Activated CD4-positive, alpha-beta T cell treated with anti-CD3 and anti-CD28 coated beads, Interleukin-2, amount 10 ng/mL, durations not matched to agents 24 days and 14 days (primary cell): ENCODE measurements at regions not wholly inside any gene's neighbourhood (a gene's known extent, or its start where the extent isn't known, plus 50 kb on each side); places are given as distances from the start of the nearest gene placed in this dataset.
"Not testable (repeated sequence)": the region's sequence is repeated elsewhere in the genome, so short reads cannot be mapped to it uniquely, and the experiment has no call there.

Experiments used
- DNase-seq: peaks from one replicate; pipeline ENCODE4 v3.0.0; 2022
- H3K27ac Mint-ChIP-seq: one replicate; pipeline ENCODE4 v1.8.0; 2022; ENCODE audit warnings: mild to moderate bottlenecking, mixed read lengths
- H3K27me3 Mint-ChIP-seq: one replicate; pipeline ENCODE4 v1.8.0; 2022; ENCODE audit warnings: mixed read lengths
- H3K36me3 Mint-ChIP-seq: one replicate; pipeline ENCODE4 v1.8.0; 2022; ENCODE audit warnings: low read depth, mild to moderate bottlenecking, mixed read lengths
- H3K4me1 Mint-ChIP-seq: one replicate; pipeline ENCODE4 v1.8.0; 2021; ENCODE audit warnings: mixed read lengths
- H3K4me3 Mint-ChIP-seq: one replicate; pipeline ENCODE4 v1.8.0; 2022; ENCODE audit warnings: mild to moderate bottlenecking, moderate library complexity, mixed read lengths
- H3K9me3 Mint-ChIP-seq: one replicate; pipeline ENCODE4 v1.8.0; 2021; ENCODE audit warnings: mixed read lengths
- intact Hi-C: fragments of 100-400 bp; cut with micrococcal nuclease; formaldehyde crosslinking; loops from one replicate; pipeline ENCODE4 v1.15.1; 2023

DNA sequence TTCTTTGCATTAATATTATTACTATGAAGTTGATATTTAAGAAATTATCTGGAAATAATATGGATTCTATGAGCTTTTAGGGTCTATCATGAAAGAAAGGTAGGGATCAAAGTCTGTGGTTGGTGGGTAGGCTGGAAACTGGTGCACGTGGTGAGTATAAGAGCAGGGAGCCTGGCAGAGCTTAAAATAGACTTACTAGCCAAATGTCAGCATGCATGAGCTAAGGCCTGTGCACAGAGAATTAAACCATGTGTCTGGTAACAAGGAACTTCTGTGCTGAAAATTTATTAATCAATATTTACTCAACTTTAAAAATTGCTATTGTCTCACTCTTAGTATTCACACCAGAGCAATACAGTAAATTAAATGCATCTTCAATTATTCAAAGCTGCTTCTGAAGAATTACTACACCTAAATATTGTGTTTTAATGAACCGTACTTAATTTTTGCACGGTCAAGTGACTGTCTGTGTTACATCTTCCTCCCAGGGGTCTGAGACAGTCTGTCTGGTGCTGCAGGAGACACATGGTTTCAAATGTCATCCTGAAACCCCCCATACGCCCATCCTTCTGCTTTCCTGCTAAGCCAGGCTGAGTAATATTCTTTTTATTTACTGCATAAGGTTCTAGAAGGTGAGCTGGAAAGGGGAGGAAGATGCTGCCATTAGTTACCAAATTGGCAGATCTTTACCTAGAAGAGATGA lies 161.0 kb upstream of the NLRP1 start:
- Mint-ChIP-seq H3K9me3 (no peaks in the 10 kb centered on the region), H3K36me3 (no peaks in the 10 kb centered on the region), H3K4me1 (no peaks in the 10 kb centered on the region), H3K27ac (no peak overlapping the region), H3K4me3 (no peak overlapping the region), H3K27me3 (peaks cover 6% of the 10 kb centered on the region)
- intact Hi-C loops: no loop called here
- DNase-seq: no peak

DNA sequence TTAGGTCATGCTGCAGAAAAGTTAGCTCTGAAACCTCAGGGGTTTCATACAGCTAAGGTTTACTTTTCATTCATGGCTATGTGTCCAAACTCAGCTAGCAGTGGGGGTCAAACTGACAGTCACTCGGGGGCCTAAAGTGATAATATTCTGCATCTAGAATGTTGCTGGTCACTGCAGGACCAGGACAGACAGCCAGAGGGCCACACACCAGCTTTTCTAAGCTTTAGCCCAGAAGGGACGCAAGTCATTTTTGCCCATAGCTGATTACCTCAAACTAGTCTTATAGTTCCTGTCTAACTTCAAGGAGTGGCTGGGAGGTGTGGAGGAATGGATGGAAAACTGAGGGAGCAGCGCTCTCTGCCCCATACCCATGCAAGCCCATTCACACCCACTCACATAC lies 163.0 kb upstream of the NLRP1 start:
- no peaks in the 10 kb centered on the region for H3K9me3 Mint-ChIP-seq
- intact Hi-C loops: no loop called here
- no peak for DNase-seq
- H3K27ac Mint-ChIP-seq: no peak overlapping the region
- H3K36me3 Mint-ChIP-seq: no peaks in the 10 kb centered on the region
- no peaks in the 10 kb centered on the region for H3K4me1 Mint-ChIP-seq
- H3K27me3 Mint-ChIP-seq: peaks cover 2% of the 10 kb centered on the region
- no peak overlapping the region for H3K4me3 Mint-ChIP-seq

DNA sequence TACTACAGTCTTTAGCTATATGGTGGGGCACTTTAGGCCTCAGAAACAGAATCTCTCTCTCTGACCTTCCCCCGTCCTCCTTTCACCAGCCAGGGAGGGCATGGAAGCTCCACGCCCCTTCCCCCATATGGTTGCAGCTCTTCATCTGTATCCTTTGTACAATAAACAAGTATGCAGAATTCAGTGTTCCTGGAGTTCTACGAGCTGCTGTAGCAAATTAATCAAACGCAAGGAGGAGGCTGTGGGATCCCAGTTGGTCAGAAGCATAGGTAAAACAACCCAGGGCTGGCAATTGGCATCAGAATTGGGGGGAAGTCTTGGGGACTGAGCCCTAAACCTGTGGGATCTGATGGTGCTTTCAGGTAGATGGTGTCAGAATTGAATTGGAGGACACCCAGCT lies 163.7 kb upstream of the NLRP1 start:
- H3K36me3 Mint-ChIP-seq: no peaks in the 10 kb centered on the region
- no peaks in the 10 kb centered on the region for H3K9me3 Mint-ChIP-seq
- H3K4me3 Mint-ChIP-seq: no peak overlapping the region
- peaks cover 2% of the 10 kb centered on the region for H3K27me3 Mint-ChIP-seq
- no peak for DNase-seq
- intact Hi-C loops: no loop called here
- no peak overlapping the region for H3K27ac Mint-ChIP-seq
- H3K4me1 Mint-ChIP-seq: no peaks in the 10 kb centered on the region

DNA sequence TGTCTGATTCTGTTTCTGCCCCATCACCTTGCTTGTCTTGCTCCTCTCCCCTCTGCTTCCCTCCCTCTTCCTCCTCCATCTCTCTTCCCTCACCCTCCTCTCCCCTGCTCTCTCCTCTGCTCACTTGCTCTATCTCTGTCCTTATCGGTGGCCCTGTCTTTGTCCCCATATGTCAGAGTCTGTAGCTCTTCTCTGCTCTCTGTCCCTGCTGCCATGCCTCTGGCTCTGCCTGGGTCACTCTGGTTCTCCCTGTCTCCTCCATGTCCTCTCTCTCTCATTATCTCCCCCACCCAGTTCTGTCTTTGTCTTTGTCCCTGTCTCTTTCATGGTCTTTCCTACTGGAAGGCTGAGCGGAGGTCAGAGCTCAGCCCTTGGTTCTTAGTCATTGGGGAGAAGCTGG lies 169.1 kb upstream of the NLRP1 start:
- Mint-ChIP-seq H3K27me3 (peaks cover 4% of the 10 kb centered on the region), H3K27ac (no peak overlapping the region), H3K36me3 (no peaks in the 10 kb centered on the region), H3K4me3 (no peak overlapping the region), H3K9me3 (no peaks in the 10 kb centered on the region), H3K4me1 (no peaks in the 10 kb centered on the region)
- no peak for DNase-seq
- intact Hi-C loops: no loop called here

DNA sequence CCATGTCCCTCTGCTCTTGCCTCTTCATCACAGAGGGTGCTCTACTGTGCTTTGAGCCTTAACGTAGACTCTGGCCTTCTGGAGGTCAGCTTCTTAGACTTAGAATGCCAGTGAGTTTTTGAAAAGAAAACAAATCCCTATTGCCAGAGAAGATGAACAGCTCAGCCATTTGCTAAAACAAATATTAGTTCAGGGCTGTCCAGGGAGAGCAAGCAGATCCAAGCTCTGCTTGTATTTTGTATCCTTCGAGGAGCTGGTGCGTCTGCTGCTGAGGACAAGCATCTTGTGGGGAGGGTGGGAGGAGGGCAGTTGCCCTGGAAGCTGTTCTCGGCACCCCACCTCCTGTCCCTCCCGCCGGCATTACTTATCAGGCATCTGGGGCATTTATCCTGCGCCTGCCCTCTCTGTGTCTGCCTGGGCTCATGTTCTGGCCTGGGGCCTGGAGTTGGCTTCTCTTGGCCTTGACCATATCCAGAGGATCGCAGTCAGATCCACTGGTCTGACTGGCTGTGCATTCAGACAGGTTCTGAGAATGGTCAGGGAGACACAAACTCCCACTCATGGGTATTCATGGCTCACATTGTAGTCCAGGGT lies 173.1 kb upstream of the NLRP1 start:
- no peak overlapping the region for H3K4me3 Mint-ChIP-seq
- no peak overlapping the region for H3K27ac Mint-ChIP-seq
- DNase-seq: no peak
- H3K27me3 Mint-ChIP-seq: peaks cover 7% of the 10 kb centered on the region
- intact Hi-C loops: no loop called here
- H3K36me3 Mint-ChIP-seq: no peaks in the 10 kb centered on the region
- no peaks in the 10 kb centered on the region for H3K4me1 Mint-ChIP-seq
- no peaks in the 10 kb centered on the region for H3K9me3 Mint-ChIP-seq

DNA sequence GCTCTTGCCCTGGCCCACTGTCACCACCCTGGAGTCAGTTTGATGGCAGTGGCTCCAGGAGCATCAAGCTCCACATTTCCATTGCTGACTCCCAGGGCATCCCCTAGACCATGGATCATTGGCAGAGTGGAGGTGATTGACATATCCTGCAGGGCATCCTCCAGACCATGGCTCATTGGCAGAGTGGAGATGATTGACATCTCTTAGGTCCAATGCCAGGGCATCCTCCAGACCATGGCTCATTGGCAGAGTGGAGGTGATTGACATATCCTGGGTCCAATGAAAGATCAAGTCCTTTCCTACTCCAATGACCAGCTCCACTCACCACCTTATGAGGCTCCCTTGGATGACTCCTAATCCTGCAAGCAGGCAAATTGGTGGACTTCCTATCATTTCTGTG lies 174.3 kb upstream of the NLRP1 start:
- DNase-seq: no peak
- Mint-ChIP-seq H3K9me3 (no peaks in the 10 kb centered on the region), H3K27ac (no peak overlapping the region), H3K27me3 (peaks cover 9% of the 10 kb centered on the region), H3K4me1 (no peaks in the 10 kb centered on the region), H3K36me3 (no peaks in the 10 kb centered on the region), H3K4me3 (no peak overlapping the region)
- intact Hi-C loops: no loop called here

DNA sequence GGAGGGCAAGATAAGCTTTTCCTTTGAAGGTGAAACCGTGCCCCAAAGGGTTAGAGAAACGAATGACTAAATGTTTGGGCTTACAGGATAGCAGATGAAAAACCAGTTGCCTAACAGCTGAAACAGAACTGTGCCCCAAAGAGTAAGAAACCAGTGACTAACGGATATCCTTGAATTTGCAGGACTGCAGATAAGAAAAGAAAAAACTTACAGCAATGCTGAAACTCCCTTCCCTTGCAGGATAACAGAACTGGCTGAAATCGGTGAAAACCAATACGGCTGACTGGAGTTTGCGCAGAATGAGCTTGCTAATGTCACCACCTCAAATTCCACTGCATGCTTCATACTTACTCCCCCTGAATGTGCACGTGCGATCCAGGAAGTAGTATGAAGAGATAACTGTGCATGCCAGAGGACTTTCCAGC lies 175.2 kb upstream of the NLRP1 start:
- H3K9me3 Mint-ChIP-seq: no peaks in the 10 kb centered on the region
- H3K27ac Mint-ChIP-seq: no peak overlapping the region
- peaks cover 4% of the 10 kb centered on the region for H3K27me3 Mint-ChIP-seq
- no peaks in the 10 kb centered on the region for H3K36me3 Mint-ChIP-seq
- no peak overlapping the region for H3K4me3 Mint-ChIP-seq
- H3K4me1 Mint-ChIP-seq: no peaks in the 10 kb centered on the region
- no peak for DNase-seq
- intact Hi-C loops: no loop called here

DNA sequence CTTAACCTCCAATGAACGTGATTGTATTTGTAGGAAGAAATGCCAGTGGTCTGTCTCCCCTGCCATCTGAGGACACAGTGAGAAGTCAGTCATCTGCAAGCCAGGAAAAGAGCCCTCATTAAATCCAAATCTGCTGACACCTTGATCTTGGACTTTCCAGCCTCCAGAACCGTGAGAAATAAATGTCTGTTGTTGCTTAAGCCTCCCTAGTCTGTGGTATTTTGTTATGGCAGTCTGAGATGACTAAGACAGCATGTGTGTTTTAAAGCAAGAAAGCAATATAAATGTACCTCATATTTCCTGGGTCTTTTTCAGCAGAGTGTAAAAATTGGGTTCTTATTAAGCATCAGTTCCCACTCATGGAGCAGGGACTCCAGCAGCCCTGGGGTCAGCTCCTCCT lies 177.9 kb upstream of the NLRP1 start:
- Mint-ChIP-seq H3K36me3 (no peaks in the 10 kb centered on the region), H3K9me3 (no peaks in the 10 kb centered on the region), H3K27me3 (peaks cover 4% of the 10 kb centered on the region), H3K27ac (no peak overlapping the region), H3K4me3 (no peak overlapping the region), H3K4me1 (no peaks in the 10 kb centered on the region)
- intact Hi-C loops: no loop called here
- DNase-seq: no peak

DNA sequence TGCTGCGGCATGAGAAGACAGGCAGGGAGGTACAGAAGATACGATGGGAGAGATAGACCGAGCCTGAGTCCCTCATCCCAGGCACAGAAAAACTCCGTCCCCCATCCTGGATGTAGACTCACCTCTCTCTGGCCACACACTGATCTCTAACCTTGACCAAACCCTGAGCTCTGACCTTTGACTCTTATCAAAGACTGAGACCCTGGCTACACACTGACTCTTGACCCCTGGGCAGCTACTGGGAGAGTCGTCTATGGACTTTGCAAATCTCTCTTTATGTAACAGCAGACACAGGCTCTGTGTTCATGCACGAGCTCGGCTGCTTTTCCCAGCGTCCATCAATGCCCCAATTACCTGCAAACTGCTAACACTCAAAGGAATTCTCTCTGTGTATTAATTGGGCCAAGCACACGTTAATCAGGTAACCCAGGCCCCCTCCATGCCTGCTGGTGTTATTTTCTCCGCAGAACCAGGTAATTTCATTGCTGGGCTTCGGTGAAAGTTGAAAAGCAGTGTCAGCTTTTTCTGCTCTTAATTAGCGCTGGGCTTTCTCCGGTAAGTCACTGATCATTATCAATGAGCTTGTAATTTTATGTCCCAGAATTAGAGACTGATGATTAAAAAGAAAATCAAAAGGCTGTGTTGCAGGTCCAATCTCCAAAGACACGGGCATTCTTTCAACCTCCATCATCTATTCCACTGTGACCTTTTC lies 179.4 kb upstream of the NLRP1 start:
- H3K9me3 Mint-ChIP-seq: no peaks in the 10 kb centered on the region
- no peaks in the 10 kb centered on the region for H3K4me1 Mint-ChIP-seq
- H3K36me3 Mint-ChIP-seq: no peaks in the 10 kb centered on the region
- no peak overlapping the region for H3K27ac Mint-ChIP-seq
- H3K27me3 Mint-ChIP-seq: peaks cover 5% of the 10 kb centered on the region
- no peak overlapping the region for H3K4me3 Mint-ChIP-seq
- intact Hi-C loops: no loop called here
- no peak for DNase-seq

DNA sequence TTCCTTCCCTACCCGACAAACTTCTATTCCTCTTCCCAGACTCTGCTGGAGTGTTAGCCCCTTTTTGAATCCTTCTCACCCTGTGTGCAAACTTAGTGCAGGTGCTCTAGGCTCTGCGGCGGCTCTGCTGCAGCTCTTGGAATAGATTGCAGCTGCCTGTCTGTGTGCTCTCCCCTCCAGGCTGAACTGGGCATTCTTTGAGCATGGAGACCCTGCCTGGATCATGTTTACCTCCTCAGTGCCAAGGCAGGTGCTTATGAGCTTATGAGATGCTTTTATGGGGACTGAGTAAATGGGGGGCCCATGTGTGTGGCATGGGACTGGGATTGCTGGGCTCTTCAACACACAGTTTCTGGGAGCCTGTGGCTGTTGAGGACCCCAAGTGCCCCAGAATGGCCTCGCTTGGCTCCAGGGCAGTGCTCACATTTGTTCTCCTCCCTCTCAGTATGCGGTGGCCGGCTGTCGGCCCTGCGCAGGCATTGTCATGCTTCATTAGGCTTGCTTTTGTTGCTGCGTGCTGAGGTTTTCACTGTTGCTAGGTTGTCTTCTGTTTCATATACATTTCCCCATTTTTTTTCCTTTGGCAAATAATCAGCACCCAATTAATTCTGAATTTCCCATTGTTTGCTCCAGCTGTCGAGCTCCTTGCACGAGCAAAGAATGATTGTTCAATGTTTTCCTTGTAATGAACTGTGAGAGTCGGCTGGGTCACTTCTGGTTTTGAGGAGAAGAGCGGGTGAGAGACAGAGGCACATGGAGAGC lies 185.5 kb upstream of the NLRP1 start:
- Mint-ChIP-seq H3K36me3 (no peaks in the 10 kb centered on the region), H3K4me3 (no peak overlapping the region), H3K4me1 (no peaks in the 10 kb centered on the region), H3K9me3 (no peaks in the 10 kb centered on the region), H3K27ac (no peak overlapping the region), H3K27me3 (peaks cover 8% of the 10 kb centered on the region)
- intact Hi-C loops: no loop called here
- DNase-seq: no peak

DNA sequence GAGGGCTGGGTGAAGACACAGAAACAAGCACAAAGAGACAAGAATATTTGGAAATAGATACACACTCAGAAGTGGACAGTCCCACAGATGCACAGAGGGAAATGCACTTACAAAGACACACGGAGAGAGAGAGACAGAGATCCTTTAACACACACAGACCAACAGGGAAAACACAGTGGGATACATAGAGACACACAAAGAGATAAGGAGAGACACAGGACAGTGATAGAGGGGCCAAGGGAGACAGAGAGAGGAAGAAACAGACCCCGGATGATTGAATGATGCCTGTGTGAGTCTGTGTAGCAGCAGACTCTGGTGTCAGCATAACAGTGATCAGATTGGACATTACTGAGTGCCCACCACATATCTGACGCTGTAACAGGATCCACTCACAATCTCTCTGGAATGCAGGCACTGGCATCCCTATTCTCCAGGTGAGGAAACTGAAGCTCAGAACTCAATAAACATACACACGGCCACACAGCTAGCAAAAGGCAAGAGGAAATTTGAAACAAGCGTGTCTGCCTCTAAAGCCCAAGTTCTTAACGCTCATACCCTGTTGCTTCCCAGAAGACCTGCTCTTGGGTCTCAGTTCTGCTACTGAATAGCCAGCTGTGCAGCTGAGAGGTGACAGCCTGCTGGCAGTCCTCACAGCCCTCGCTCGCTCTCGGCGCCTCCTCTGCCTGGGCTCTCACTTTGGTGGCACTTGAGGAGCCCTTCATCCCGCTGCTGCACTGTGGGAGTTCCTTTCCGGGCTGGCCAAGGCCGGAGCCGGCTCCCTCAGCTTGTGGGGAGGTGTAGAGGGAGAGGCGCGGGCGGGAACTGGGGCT lies 186.3 kb upstream of the NLRP1 start:
- intact Hi-C loops: no loop called here
- Mint-ChIP-seq H3K9me3 (no peaks in the 10 kb centered on the region), H3K4me1 (peaks cover 1% of the 10 kb centered on the region), H3K4me3 (no peak overlapping the region), H3K36me3 (no peaks in the 10 kb centered on the region), H3K27me3 (peaks cover 12% of the 10 kb centered on the region), H3K27ac (no peak overlapping the region)
- DNase-seq: no peak

DNA sequence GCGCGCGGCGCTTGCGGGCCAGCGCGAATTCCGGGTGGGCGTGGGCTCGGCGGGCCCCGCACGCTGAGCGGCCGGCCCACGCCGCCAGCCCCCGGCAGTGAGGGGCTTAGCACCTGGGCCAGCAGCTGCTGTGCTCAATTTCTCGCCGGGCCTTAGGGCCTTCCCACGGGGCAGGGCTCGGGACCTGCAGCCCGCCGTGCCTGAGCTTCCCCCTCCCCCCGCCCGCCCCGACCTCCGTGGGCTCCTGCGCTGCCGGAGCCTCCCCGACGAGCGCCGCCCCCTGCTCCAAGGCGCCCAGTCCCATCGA lies 186.9 kb upstream of the NLRP1 start:
- DNase-seq, H3K4me1 Mint-ChIP-seq, H3K36me3 Mint-ChIP-seq, intact Hi-C loops, H3K9me3 Mint-ChIP-seq, H3K27ac Mint-ChIP-seq, H3K4me3 Mint-ChIP-seq: not testable (repeated sequence)
- H3K27me3 Mint-ChIP-seq: peaks cover 12% of the 10 kb centered on the region

DNA sequence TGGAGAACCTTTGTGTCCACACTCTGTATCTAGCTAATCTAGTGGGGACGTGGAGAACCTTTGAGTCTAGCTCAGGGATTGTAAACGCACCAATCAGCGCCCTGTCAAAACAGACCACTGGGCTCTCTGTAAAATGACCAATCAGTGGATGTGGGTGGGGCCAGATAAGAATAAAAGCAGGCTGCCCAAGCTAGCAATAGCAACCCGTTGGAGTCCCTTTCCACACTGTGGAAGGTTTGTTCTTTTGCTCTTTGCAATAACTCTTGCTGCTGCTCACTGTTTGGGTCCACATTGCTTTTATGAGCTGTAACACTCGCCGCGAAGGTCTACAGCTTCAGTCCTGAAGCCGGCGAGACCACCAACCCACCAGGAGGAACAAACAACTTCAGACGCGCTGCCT lies 187.7 kb upstream of the NLRP1 start:
- H3K27ac Mint-ChIP-seq, H3K4me3 Mint-ChIP-seq, H3K9me3 Mint-ChIP-seq, H3K4me1 Mint-ChIP-seq, DNase-seq, intact Hi-C loops, H3K36me3 Mint-ChIP-seq: not testable (repeated sequence)
- H3K27me3 Mint-ChIP-seq: peaks cover 12% of the 10 kb centered on the region
